ENCODE measurements at regions not wholly inside any gene's neighbourhood (a gene's known extent, or its start where the extent isn't known, plus 50 kb on each side); places are given as distances from the start of the nearest gene placed in this dataset.
A peak's percentile ranks its signal among the peaks of the same experiment; 100 is the strongest.

- no peak for DNase-seq (ENCODE audit: low spot score)
These were observed 91.9 kb downstream of the IRF8 start for GRCh38 chr16:85990861-85991301.

DNA sequence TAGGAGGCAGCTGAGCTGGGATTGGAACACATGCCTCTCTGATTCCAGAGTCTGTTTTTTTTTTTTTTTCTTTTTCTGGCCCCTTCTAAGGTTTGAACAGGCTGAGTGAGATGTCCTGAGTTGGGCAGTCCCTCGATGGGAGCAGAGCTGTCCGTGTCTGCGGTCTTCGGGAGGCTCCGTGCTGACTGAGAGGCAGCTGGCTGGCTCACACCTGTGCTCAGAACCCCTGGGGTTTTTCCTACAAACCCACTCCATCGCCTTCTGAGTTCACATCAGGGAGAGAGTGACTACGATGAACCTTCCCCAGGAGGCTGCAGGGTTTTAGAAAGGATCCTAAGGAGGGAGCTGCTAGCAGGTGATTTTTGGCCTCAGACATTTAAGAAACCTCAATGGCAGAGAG is 92.5 kb downstream of the IRF8 start:
- DNase-seq (ENCODE audit: low spot score): no peak

DNA sequence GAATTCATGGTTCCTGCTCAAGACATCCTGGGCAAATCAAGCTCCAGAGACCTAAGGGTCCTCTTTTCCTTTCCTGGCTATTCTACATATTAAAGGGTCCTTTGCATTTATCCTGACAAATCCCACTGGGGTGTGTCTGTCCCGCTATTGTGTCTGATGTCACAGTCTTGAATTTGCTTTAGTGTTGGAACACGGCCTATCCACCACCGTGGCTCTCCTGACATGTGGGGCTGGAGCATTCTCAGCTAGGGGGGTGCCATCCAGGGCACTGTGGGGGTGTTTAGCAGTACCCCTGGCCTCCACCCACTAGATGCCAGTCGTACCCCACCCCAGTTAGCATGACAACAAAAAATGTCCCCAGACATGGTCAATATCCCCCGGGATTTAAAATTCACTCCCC is 92.9 kb downstream of the IRF8 start:
- DNase-seq (ENCODE audit: low spot score): no peak

DNA sequence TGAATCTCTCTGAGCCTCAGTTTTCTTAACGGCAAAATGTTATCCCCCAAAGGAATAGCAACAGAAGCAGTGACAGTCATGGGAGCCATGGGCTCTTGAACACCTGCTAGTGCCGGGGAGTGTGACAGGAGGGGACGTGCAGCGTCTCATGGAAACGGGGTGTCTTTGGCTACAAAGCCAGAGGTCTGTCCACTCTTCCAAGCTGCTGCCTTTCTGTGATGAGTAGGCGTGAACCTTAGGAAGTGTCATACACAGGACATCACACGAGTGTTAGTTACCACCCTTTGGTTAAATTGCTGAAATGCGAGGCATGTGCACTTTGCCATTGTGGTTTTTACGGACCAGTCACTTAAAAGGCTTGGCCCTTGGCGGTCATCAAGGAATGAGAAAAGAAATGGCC is 93.4 kb downstream of the IRF8 start:
- no peak for DNase-seq (ENCODE audit: low spot score)

- no peak for DNase-seq (ENCODE audit: low spot score)
These were observed 93.8 kb downstream of the IRF8 start for GRCh38 chr16:85992779-85993178.

DNA sequence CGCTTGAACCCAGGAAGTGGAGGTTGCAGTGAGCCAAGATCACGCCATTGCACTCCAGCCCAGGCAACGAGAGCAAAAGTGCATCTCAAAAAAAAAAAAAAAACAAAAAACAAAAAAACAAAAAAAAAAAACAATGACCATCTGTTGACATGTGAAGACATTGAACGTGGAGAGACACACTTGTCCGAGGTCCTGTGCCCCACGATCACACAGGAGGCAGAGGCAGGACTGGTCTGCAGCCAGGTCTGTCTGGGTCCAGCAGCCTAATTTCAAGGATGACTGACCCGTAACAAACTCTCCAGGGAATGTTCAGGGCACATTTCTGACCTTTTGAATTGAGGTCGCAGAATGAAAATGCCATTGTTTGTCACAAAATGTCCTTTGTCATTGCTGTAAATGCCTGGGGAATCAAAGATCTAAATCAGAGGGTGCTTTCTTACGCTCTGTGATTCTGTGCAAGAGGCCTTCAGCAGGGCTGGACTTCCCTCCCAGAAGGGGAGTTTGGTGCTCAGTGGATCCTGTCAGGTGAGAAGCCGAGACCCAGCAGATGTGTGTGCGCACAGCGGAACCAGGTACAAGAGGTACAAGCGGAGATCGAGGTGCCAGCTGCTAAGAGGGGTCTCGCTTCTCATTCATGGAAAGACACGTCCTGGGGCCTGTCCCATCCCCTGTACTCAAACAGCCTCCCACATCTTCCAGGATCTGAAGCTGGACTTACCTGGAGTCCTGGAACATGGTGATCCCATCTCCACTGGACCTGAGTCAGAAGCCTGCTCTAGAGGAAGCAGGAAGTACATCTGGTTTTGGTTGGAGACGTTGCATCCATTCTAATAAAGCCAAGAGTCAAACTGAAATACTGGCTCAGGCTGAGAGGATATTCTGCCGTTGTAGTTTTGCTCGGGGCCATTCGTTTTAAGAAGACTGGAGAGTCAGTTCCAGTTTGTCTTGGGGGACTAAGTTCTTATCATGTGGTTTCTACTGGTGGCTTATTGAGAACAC is 95.8 kb downstream of the IRF8 start:
- no peak for DNase-seq (ENCODE audit: low spot score)

GRCh38 chr16:85995541-85996423 is 96.8 kb downstream of the IRF8 start:
- DNase-seq (ENCODE audit: low spot score): no peak

- no peak for DNase-seq (ENCODE audit: low spot score)
These were observed 97.9 kb downstream of the IRF8 start for GRCh38 chr16:85996843-85997242.

- DNase-seq (ENCODE audit: low spot score): no peak
These were observed 99.4 kb downstream of the IRF8 start for GRCh38 chr16:85998171-85998867.

DNA sequence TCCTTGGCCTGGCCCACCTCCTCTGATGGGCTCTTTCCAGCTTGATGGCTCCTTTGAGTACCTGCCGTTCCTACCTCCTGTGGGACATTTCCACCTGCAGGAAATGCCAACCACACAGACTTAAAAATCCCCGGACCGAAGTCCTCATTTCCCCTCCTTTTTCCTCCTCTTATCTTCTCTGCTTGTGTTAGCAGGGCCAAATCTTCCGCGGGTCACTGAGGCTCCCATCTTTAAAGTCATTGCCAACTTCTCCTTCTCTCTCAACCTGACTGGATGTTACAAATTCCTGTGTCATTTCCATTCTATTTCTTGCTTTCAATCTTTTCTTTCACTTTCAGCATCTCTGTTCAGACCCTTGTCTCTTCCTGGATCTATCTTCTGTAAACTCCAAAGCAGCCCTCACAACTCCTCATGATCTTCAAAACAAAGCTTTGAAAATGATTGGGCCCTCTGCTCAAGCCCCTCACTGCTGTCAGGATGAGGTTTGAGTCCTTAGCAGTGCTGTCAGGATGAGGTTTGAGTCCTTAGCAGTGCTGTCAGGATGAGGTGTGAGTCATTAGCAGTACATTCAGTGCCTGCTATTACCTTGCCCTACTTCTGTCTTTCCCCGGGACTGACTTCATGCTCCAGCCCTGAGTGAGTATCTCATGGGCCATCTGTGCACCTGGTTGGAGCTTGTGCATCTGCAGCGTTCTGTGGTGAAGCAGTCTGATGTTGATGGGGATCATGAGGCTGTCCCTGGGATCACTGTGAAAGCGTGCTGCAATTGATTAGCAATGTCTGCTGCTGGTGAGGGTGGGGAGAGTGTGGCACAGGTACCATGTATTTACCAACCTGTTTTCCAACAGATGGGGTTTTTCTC is 100.1 kb downstream of the IRF8 start:
- no peak for DNase-seq (ENCODE audit: low spot score)

- no peak for DNase-seq (ENCODE audit: low spot score)
These were observed 100.8 kb downstream of the IRF8 start for GRCh38 chr16:85999778-86000177.

DNA sequence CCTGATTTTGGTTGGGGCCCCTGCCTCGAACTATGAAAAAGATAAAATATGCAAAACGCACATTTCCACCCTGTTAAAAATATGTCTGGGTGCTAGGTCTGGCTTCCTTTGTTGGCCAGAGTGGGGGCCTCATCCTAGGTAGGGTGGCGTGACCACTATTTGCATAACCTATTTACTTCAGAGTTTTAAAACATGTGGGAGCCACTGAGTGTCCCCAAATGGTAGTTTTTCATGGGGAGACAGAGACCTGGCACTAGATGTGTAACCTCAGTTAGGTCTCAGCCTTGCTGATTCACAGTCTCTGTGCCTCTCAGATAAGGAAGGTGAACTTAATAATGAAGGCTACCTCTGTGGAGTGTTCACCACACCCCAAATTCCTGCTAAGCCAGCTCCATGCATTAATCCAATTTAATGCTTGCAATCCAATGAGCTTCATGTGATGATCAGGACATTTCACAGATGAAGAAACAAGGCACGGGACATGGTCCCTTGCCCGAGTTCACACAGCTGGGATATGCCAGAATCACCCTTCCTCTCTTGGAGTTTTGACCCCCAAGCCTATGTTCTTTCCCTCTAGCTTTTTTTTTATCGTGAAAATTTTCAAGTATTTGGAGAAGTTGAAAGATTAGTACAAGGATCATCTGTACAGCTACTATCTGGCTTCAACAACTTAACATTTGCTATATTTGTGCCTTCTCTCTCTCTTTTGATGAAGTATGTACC is 103.4 kb downstream of the IRF8 start:
- DNase-seq (ENCODE audit: low spot score): no peak

DNA sequence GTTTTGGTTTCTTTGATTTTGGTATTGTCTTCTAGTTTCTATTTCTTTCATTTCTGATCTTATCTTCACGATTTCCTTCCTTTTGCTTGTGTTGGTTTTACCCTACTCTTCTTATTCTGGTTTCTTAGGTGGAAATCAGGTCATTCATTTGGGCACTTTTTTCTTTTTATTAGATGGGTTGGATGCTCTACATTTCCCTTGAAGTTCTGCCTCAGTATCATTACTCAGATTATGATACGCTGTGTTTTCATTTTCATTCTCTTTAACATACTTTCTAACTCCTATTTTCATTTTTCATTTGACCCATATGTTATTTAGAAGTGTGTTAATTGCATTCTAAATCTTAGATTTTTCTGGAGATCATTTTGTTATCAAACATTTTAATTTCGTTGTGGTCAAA is 108.6 kb downstream of the IRF8 start:
- no peak for DNase-seq (ENCODE audit: low spot score)

DNA sequence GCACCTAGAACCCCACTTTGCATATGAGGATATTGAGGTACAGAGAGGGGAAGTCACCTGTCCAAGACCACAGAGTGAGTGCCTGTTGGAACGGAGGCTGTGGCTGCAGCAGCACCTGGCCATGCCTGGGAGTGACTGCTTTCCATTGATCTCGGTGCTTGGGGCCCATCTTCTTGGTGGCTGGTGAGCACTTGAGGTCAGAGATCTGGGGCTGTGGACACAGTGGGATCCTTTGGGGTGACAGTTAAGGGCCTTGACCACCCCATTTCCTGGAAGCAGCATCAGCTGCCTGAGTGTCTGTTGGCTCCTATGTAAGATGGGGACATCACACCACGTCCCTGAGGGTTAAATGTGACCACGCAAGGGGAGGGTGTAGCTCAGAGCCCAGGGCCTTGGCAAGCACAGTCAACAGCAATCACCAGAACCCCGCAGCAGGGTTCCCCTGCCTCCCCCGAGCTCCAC is 111.7 kb downstream of the IRF8 start:
- no peak for DNase-seq (ENCODE audit: low spot score)

DNA sequence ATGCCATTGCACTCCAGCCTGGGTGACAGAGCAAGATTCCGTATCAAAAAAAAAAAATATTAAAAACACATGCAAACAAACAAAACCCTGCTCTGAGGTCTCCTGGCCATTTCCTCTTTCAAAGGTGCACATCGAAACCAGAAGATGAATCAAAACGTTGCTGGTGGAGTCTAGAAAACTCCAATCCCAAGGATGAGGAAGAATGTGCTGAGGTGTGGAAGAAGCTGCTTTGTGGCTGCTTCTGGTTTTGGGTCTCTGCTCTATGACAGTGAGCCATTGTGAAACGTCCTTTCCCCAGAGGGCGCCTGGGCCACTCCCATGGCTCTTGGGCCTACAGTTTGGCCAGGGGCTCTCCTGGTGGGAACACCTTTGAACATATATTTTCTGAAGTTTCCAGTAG is 112.6 kb downstream of the IRF8 start:
- no peak for DNase-seq (ENCODE audit: low spot score)

- DNase-seq (ENCODE audit: low spot score): no peak
These were observed 113.3 kb downstream of the IRF8 start for GRCh38 chr16:86012221-86012620.

DNA sequence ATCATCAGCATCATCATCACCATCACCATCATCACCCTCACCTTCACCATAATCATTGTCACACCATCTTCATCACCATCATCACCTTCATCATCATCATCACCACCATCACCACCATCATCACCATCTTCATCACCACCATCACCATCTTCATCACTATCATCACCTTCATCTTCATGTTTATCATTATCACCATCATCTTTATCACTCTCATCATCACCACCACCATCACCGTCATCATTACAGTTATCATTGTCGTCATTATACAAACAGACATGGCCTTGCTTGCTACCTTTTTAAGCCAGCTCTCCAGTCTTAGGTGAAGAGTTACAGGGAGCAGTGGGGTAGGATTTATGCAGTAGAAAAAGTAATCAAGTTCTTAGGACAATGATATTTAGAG is 114.9 kb downstream of the IRF8 start:
- DNase-seq (ENCODE audit: low spot score): no peak

- no peak for DNase-seq (ENCODE audit: low spot score)
These were observed 116.6 kb downstream of the IRF8 start for GRCh38 chr16:86015606-86016005.

GRCh38 chr16:86016201-86016965 is 117.4 kb downstream of the IRF8 start:
- DNase-seq (ENCODE audit: low spot score): peak; percentile 53

DNA sequence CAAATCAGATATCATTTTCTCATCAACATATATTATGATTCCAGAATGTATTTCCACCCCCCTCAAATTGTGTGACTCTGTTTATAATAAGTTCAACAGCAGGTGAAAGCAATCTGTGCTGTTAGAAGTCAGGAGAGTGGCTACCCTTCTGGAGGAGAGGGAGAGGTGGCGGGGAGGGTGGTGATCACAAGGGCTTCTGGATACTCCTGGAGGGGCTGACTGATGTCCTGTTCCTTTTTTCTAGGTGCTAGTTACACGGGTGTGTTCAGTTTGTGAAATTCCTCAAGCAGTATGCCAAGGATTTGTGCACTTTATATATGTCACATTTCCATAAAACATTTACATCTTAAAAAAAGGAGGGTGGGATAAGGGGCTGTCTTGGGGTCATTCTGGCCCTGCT is 119.1 kb downstream of the IRF8 start:
- no peak for DNase-seq (ENCODE audit: low spot score)
